ENCODE measurements at regions not wholly inside any gene's neighbourhood (a gene's known extent, or its start where the extent isn't known, plus 50 kb on each side); places are given as distances from the start of the nearest gene placed in this dataset.

- peaks cover 0 to 8% (median 3%) of the 10 kb centered on the region in 3 donors for H3K9me3 Mint-ChIP-seq
- no peak overlapping the region for H3K27ac Mint-ChIP-seq
- H3K4me1 Mint-ChIP-seq, result no peaks in the 10 kb centered on the region
- H3K27me3 Mint-ChIP-seq, result peaks cover 2% of the 10 kb centered on the region
- no peak overlapping the region for H3K4me3 Mint-ChIP-seq
- H3K36me3 Mint-ChIP-seq, result no peaks in the 10 kb centered on the region
Measured at GRCh38 chr22:49141761-49142160, 685.9 kb downstream of the BRD1 start.

- no peaks in the 10 kb centered on the region for H3K4me1 Mint-ChIP-seq
- H3K9me3 Mint-ChIP-seq, result peaks cover 0 to 8% (median 3%) of the 10 kb centered on the region in 3 donors
- H3K4me3 Mint-ChIP-seq, result no peak overlapping the region
- H3K36me3 Mint-ChIP-seq, result no peaks in the 10 kb centered on the region
- no peak overlapping the region for H3K27ac Mint-ChIP-seq
- H3K27me3 Mint-ChIP-seq, result peaks cover 4% of the 10 kb centered on the region
Measured at GRCh38 chr22:49140911-49141665, 686.6 kb downstream of the BRD1 start.

GRCh38 chr22:49139492-49140151 is 688.1 kb downstream of the BRD1 start:
- peaks cover 0 to 8% (median 5%) of the 10 kb centered on the region in 3 donors for H3K9me3 Mint-ChIP-seq
- H3K4me3 Mint-ChIP-seq, result no peak overlapping the region
- H3K36me3 Mint-ChIP-seq, result no peaks in the 10 kb centered on the region
- H3K4me1 Mint-ChIP-seq, result no peaks in the 10 kb centered on the region
- no peak overlapping the region for H3K27ac Mint-ChIP-seq
- H3K27me3 Mint-ChIP-seq, result peaks cover 5% of the 10 kb centered on the region

GRCh38 chr22:49138250-49138790 is 689.4 kb downstream of the BRD1 start:
- Mint-ChIP-seq H3K4me3 (no peak overlapping the region), H3K36me3 (no peaks in the 10 kb centered on the region), H3K9me3 (peaks cover 0 to 5% (median 0%) of the 10 kb centered on the region in 3 donors), H3K27ac (no peak overlapping the region), H3K27me3 (peaks cover 5% of the 10 kb centered on the region), H3K4me1 (no peaks in the 10 kb centered on the region)

GRCh38 chr22:49137206-49137840 is 690.4 kb downstream of the BRD1 start:
- Mint-ChIP-seq H3K36me3 (peaks cover 4% of the 10 kb centered on the region), H3K27me3 (peaks cover 5% of the 10 kb centered on the region), H3K27ac (no peak overlapping the region), H3K4me1 (no peaks in the 10 kb centered on the region), H3K4me3 (no peak overlapping the region), H3K9me3 (peaks cover 0 to 5% (median 0%) of the 10 kb centered on the region in 3 donors)

- Mint-ChIP-seq H3K27ac (no peak overlapping the region), H3K4me3 (peak overlapping the region in 1 of 4 donors; percentile 54), H3K9me3 (peaks cover 0 to 5% (median 0%) of the 10 kb centered on the region in 3 donors), H3K4me1 (no peaks in the 10 kb centered on the region), H3K27me3 (peaks cover 5% of the 10 kb centered on the region), H3K36me3 (peaks cover 4% of the 10 kb centered on the region)
Measured at GRCh38 chr22:49136816-49137180, 690.9 kb downstream of the BRD1 start.

- Mint-ChIP-seq H3K27me3 (peaks cover 5% of the 10 kb centered on the region), H3K36me3 (peaks cover 4% of the 10 kb centered on the region), H3K27ac (no peak overlapping the region), H3K4me3 (peak overlapping the region in 1 of 4 donors; percentile 54), H3K9me3 (peaks cover 0 to 5% (median 0%) of the 10 kb centered on the region in 3 donors), H3K4me1 (no peaks in the 10 kb centered on the region)
Measured at GRCh38 chr22:49136041-49136815, 691.4 kb downstream of the BRD1 start.

GRCh38 chr22:49134076-49134475 is 693.6 kb downstream of the BRD1 start:
- Mint-ChIP-seq H3K27ac (no peak overlapping the region), H3K9me3 (peaks cover 0 to 5% (median 0%) of the 10 kb centered on the region in 3 donors), H3K4me3 (no peak overlapping the region), H3K27me3 (peaks cover 5% of the 10 kb centered on the region), H3K36me3 (peaks cover 4% of the 10 kb centered on the region), H3K4me1 (no peaks in the 10 kb centered on the region)

GRCh38 chr22:49133541-49133940 is 694.1 kb downstream of the BRD1 start:
- H3K9me3 Mint-ChIP-seq, result peaks cover 0 to 5% (median 3%) of the 10 kb centered on the region in 3 donors
- no peak overlapping the region for H3K4me3 Mint-ChIP-seq
- H3K27me3 Mint-ChIP-seq, result peaks cover 5% of the 10 kb centered on the region
- H3K36me3 Mint-ChIP-seq, result peaks cover 4% of the 10 kb centered on the region
- H3K4me1 Mint-ChIP-seq, result no peaks in the 10 kb centered on the region
- no peak overlapping the region for H3K27ac Mint-ChIP-seq

- peaks cover 5% of the 10 kb centered on the region for H3K27me3 Mint-ChIP-seq
- H3K36me3 Mint-ChIP-seq, result peaks cover 4% of the 10 kb centered on the region
- no peak overlapping the region for H3K4me3 Mint-ChIP-seq
- peaks cover 2 to 8% (median 4%) of the 10 kb centered on the region in 3 donors for H3K9me3 Mint-ChIP-seq
- H3K4me1 Mint-ChIP-seq, result no peaks in the 10 kb centered on the region
- no peak overlapping the region for H3K27ac Mint-ChIP-seq
Measured at GRCh38 chr22:49132009-49132408, 695.7 kb downstream of the BRD1 start.

- peaks cover 4% of the 10 kb centered on the region for H3K36me3 Mint-ChIP-seq
- no peak overlapping the region for H3K4me3 Mint-ChIP-seq
- no peaks in the 10 kb centered on the region for H3K27me3 Mint-ChIP-seq
- no peak overlapping the region for H3K27ac Mint-ChIP-seq
- H3K9me3 Mint-ChIP-seq, result peaks cover 2 to 11% (median 2%) of the 10 kb centered on the region in 3 donors
- H3K4me1 Mint-ChIP-seq, result no peaks in the 10 kb centered on the region
Measured at GRCh38 chr22:49129736-49130135, 697.9 kb downstream of the BRD1 start.

GRCh38 chr22:49128874-49129273 is 698.8 kb downstream of the BRD1 start:
- Mint-ChIP-seq H3K9me3 (peaks cover 2 to 11% (median 2%) of the 10 kb centered on the region in 3 donors), H3K36me3 (peaks cover 4% of the 10 kb centered on the region), H3K4me3 (no peak overlapping the region), H3K27me3 (no peaks in the 10 kb centered on the region), H3K27ac (no peak overlapping the region), H3K4me1 (no peaks in the 10 kb centered on the region)

- Mint-ChIP-seq H3K9me3 (peaks cover 2 to 25% (median 4%) of the 10 kb centered on the region in 3 donors), H3K27ac (no peak overlapping the region), H3K27me3 (no peaks in the 10 kb centered on the region), H3K4me1 (no peaks in the 10 kb centered on the region), H3K4me3 (no peak overlapping the region), H3K36me3 (no peaks in the 10 kb centered on the region)
Measured at GRCh38 chr22:49124608-49125007, 703.1 kb downstream of the BRD1 start.

GRCh38 chr22:49123621-49124192 is 704.0 kb downstream of the BRD1 start:
- no peaks in the 10 kb centered on the region for H3K4me1 Mint-ChIP-seq
- no peaks in the 10 kb centered on the region for H3K36me3 Mint-ChIP-seq
- peak overlapping the region in 1 of 4 donors; percentile 72 for H3K4me3 Mint-ChIP-seq
- H3K27ac Mint-ChIP-seq, result no peak overlapping the region
- no peaks in the 10 kb centered on the region for H3K27me3 Mint-ChIP-seq
- peaks cover 2 to 24% (median 4%) of the 10 kb centered on the region in 3 donors for H3K9me3 Mint-ChIP-seq
